Vagina (tissue), 2 donors: ENCODE measurements at regions not wholly inside any gene's neighbourhood (a gene's known extent, or its start where the extent isn't known, plus 50 kb on each side); places are given as distances from the start of the nearest gene placed in this dataset.
A peak's percentile ranks its signal among the peaks of the same experiment; 100 is the strongest.

Source experiments
- DNase-seq, 2 donors: peaks; one replicate each; pipeline ENCODE4 v3.0.0-alpha.2; 2017; ENCODE audit errors: extremely low spot score in 2 of 2
- H3K27ac ChIP-seq: fragments of 200-600 bp; sonication (generic); one replicate; pipeline ENCODE4 v1.5.1; 2019
- H3K27me3 ChIP-seq: fragments of 200-600 bp; sonication (generic); one replicate; pipeline ENCODE4 v1.5.1; 2019
- H3K36me3 ChIP-seq, 2 donors: fragments of 200-600 bp; sonication (generic); one replicate each; pipeline ENCODE4 v1.5.1; 2017 to 2019
- H3K4me1 ChIP-seq: fragments of 200-600 bp; sonication (generic); one replicate; pipeline ENCODE4 v1.5.1; 2019
- H3K4me3 ChIP-seq, 2 donors: fragments of 200-600 bp; sonication (generic); 1 replicate in 1 of 2; 2 replicates in 1 of 2; pipeline ENCODE4 v1.5.1; 2016 to 2019
- H3K9me3 ChIP-seq: fragments of 200-600 bp; sonication (generic); one replicate; pipeline ENCODE4 v1.5.1; 2019
- POLR2A ChIP-seq, 2 donors: fragments of 450-650 bp; IDR thresholded peaks; one replicate each; pipeline ENCODE4 v1.6.1; 2017; ENCODE audit warnings: antibody characterized with exemption in 2 of 2, mild to moderate bottlenecking in 2 of 2, moderate library complexity in 2 of 2
- POLR2AphosphoS5 ChIP-seq, 2 donors: sonication (generic); formaldehyde crosslinking; IDR thresholded peaks; one replicate each; pipeline ENCODE4 v1.9.0; 2017; ENCODE audit warnings: antibody characterized with exemption in 2 of 2, mild to moderate bottlenecking in 2 of 2, low read depth in 1 of 2; ENCODE audit not compliant: insufficient read depth in 1 of 2
- intact Hi-C: fragments of 100-400 bp; cut with DNase I; formaldehyde crosslinking; loops from one replicate; pipeline ENCODE4 v1.15.1; 2023
- TF ChIP-seq, protein P1 (sequence below), 3 experiments: fragments of 450-650 bp in 2 of 3; fragments of 200-600 bp in 1 of 3; sonication (generic) in 1 of 3; IDR thresholded peaks; one replicate each; pipeline ENCODE4 v1.5.1; 2017 to 2019; ENCODE audit warnings: antibody characterized with exemption in 3 of 3, mild to moderate bottlenecking in 2 of 3, moderate library complexity in 2 of 3

DNA sequence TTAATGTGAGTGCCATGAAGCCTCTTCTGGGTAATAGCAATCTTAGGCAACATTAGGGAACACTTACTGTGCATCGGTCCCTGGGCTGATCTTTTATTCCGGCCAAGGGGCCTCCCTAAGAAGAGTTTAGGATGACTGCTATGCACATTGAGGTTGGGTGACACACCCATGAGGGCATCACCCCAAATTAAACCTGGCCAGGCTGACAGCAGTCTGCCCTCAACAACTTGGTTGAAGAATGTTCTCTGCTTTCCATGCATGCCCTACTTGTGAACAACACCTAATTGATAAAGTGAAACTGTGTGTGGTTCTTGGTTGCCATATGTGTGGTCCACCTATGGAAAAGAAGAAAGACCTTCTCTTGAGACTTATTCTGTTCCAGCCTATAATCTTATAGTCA lies 1098.0 kb downstream of the BCL11B start:
- no peak for DNase-seq
- Histone ChIP-seq H3K4me3 (no peak overlapping the region), H3K36me3 (no peaks in the 10 kb centered on the region), H3K27ac (no peak overlapping the region), H3K9me3 (no peaks in the 10 kb centered on the region), H3K4me1 (no peaks in the 10 kb centered on the region), H3K27me3 (no peaks in the 10 kb centered on the region)
- intact Hi-C loops, result no loop called here
- TF ChIP-seq POLR2AphosphoS5 (IDR thresholded peaks at IDR 0.05; ENCODE audit: insufficient read depth in 1 of 2, low read depth in 1 of 2), result no peak

DNA sequence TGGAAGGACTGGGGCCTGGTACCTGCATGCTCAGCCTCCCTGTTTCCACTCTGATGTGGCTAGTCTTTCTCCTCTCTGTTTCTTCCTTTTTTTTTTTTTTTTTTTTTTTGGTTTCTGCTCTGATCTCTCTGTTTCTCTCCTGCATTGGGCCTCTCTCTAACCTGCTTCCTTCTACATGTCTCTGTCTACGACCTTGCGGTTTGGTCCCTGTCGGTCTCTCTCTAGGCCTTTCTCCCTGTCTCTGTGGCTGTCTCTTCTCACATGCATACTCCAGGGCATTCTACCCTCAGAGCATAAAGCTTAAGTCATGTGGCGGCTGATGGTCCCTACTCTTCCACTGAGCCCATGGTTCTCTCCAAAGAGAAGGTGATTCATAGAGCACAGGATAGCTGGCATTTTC lies 1096.6 kb downstream of the BCL11B start:
- no peak for DNase-seq
- H3K9me3 ChIP-seq, result no peaks in the 10 kb centered on the region
- TF ChIP-seq, protein P1, sequence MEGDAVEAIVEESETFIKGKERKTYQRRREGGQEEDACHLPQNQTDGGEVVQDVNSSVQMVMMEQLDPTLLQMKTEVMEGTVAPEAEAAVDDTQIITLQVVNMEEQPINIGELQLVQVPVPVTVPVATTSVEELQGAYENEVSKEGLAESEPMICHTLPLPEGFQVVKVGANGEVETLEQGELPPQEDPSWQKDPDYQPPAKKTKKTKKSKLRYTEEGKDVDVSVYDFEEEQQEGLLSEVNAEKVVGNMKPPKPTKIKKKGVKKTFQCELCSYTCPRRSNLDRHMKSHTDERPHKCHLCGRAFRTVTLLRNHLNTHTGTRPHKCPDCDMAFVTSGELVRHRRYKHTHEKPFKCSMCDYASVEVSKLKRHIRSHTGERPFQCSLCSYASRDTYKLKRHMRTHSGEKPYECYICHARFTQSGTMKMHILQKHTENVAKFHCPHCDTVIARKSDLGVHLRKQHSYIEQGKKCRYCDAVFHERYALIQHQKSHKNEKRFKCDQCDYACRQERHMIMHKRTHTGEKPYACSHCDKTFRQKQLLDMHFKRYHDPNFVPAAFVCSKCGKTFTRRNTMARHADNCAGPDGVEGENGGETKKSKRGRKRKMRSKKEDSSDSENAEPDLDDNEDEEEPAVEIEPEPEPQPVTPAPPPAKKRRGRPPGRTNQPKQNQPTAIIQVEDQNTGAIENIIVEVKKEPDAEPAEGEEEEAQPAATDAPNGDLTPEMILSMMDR (IDR thresholded peaks at IDR 0.05), result no peak
- TF ChIP-seq POLR2A (IDR thresholded peaks at IDR 0.05), result no peak
- no peak for TF ChIP-seq POLR2AphosphoS5 (IDR thresholded peaks at IDR 0.05; ENCODE audit: insufficient read depth in 1 of 2, low read depth in 1 of 2)
- intact Hi-C loops, result no loop called here
- no peaks in the 10 kb centered on the region for H3K4me1 ChIP-seq
- H3K27me3 ChIP-seq, result no peaks in the 10 kb centered on the region
- no peak overlapping the region for H3K27ac ChIP-seq
- H3K4me3 ChIP-seq, result no peak overlapping the region
- H3K36me3 ChIP-seq, result no peaks in the 10 kb centered on the region

DNA sequence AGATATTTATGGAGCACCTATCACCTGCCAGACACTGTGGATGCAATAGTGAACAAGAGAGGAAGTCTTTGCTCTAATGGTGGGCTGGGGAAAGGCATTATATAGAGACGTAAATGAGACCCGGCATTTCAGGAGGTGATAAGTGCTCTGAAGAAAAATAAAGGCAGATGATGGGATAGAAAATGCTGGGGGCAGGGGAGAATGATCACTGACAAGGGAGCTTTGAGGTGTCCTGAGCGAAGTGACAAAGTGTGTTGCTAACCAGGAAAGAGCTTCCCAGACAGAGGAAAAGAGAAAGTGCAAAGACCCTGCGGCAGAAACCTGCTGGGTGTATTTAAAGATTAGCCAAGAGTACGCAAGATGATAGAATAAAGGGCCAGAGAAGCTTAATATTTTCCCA lies 1096.1 kb downstream of the BCL11B start:
- H3K27me3 ChIP-seq, result no peaks in the 10 kb centered on the region
- intact Hi-C loops, result no loop called here
- no peaks in the 10 kb centered on the region for H3K36me3 ChIP-seq
- DNase-seq, result no peak
- TF ChIP-seq POLR2AphosphoS5 (IDR thresholded peaks at IDR 0.05; ENCODE audit: insufficient read depth in 1 of 2, low read depth in 1 of 2), result no peak
- no peak for TF ChIP-seq POLR2A (IDR thresholded peaks at IDR 0.05)
- TF ChIP-seq, protein P1 (IDR thresholded peaks at IDR 0.05), result no peak
- no peaks in the 10 kb centered on the region for H3K4me1 ChIP-seq
- no peak overlapping the region for H3K4me3 ChIP-seq
- no peak overlapping the region for H3K27ac ChIP-seq
- H3K9me3 ChIP-seq, result no peaks in the 10 kb centered on the region

DNA sequence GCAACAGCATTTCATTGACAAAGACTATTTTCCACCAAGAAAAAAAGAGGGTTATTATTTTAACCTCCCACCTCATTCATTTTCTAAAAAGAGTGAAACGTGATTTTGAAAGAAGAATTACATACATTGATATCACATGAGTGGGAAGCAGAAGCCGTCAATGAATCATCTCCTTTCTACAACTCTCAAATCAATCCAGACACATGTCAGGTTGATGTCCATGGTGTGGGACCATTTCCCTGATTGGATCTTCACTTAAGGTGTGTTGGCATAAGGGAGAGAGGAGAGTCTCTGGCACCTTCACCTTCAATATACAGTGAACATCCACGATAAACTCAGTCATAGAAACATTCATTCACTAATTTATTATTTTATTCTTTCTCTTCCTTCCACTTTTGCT lies 1095.1 kb downstream of the BCL11B start:
- Histone ChIP-seq H3K4me1 (no peaks in the 10 kb centered on the region), H3K27ac (no peak overlapping the region), H3K36me3 (no peaks in the 10 kb centered on the region), H3K27me3 (no peaks in the 10 kb centered on the region), H3K4me3 (no peak overlapping the region), H3K9me3 (no peaks in the 10 kb centered on the region)
- intact Hi-C loops, result no loop called here
- no peak for TF ChIP-seq POLR2A (IDR thresholded peaks at IDR 0.05)
- TF ChIP-seq, protein P1 (IDR thresholded peaks at IDR 0.05), result no peak
- TF ChIP-seq POLR2AphosphoS5 (IDR thresholded peaks at IDR 0.05; ENCODE audit: insufficient read depth in 1 of 2, low read depth in 1 of 2), result no peak
- DNase-seq, result no peak

DNA sequence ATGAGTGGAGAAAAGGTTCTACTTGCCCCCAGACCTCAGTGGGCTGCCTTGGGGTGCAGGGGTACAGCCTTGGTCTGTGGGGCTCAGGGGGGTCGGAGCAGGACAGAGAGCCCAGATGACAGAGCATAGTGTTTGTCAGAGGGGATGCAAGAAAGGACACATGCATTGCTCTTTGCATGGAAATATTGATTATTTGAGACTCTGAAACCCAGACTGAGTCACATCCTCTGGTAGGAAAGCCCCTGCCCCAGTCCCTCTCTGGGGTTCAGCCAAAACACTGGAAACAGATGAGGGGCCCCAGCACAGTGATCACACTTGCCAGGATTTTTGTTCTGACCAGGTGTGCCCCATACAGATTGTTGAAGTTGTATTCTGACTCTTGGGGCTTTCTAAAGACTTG lies 1094.4 kb downstream of the BCL11B start:
- intact Hi-C loops, result no loop called here
- TF ChIP-seq POLR2AphosphoS5 (IDR thresholded peaks at IDR 0.05; ENCODE audit: insufficient read depth in 1 of 2, low read depth in 1 of 2) (no peak), POLR2A (IDR thresholded peaks at IDR 0.05) (no peak)
- TF ChIP-seq, protein P1 (IDR thresholded peaks at IDR 0.05), result no peak
- DNase-seq, result no peak
- no peak overlapping the region for H3K27ac ChIP-seq
- H3K36me3 ChIP-seq, result no peaks in the 10 kb centered on the region
- H3K27me3 ChIP-seq, result no peaks in the 10 kb centered on the region
- no peaks in the 10 kb centered on the region for H3K9me3 ChIP-seq
- H3K4me3 ChIP-seq, result no peak overlapping the region
- H3K4me1 ChIP-seq, result no peaks in the 10 kb centered on the region

DNA sequence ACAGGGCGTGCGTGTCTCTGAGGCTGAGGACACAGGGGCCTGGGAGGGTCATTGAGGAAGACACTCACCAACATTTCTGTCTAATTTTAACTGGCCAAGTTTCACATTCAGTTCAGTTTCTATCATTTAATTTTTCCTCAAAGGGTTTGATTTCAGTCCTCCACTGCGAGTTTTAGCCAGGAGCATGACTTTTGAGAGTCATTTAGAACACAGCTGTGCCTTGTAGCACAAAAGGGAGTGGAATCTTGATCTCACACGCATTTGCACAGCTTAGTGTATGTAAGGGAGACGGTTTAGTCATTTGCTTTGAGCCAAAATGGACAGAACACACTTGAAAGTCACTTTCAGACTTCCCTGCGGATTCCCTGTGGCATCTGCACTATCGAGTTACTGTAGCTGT lies 1090.8 kb downstream of the BCL11B start:
- Histone ChIP-seq H3K4me3 (no peak overlapping the region), H3K27ac (no peak overlapping the region), H3K9me3 (no peaks in the 10 kb centered on the region), H3K27me3 (no peaks in the 10 kb centered on the region), H3K36me3 (no peaks in the 10 kb centered on the region), H3K4me1 (no peaks in the 10 kb centered on the region)
- intact Hi-C loops, result no loop called here
- peak in 1 of 2 donors; percentile 11 for DNase-seq
- TF ChIP-seq POLR2AphosphoS5 (IDR thresholded peaks at IDR 0.05; ENCODE audit: insufficient read depth in 1 of 2, low read depth in 1 of 2) (no peak), POLR2A (IDR thresholded peaks at IDR 0.05) (no peak)
- TF ChIP-seq, protein P1 (IDR thresholded peaks at IDR 0.05), result no peak
